ENCODE measurements at regions not wholly inside any gene's neighbourhood (a gene's known extent, or its start where the extent isn't known, plus 50 kb on each side); places are given as distances from the start of the nearest gene placed in this dataset.
"Not testable (repeated sequence)": the region's sequence is repeated elsewhere in the genome, so short reads cannot be mapped to it uniquely, and the experiment has no call there.

- not testable (repeated sequence) for H2BK120ac ChIP-seq (ENCODE audit: low read depth, low read length); H3K18ac ChIP-seq (ENCODE audit: low read length); H3K9me3 ChIP-seq (replicated peaks in 1 of 2; ENCODE audit: control insufficient read depth in 2 of 2, insufficient read depth in 1 of 2, low read depth in 1 of 2, low read length in 2 of 2); H2AFZ ChIP-seq (ENCODE audit: low read length); H3K9ac ChIP-seq (ENCODE audit: low read depth, low read length, poor library complexity); DNase-seq (ENCODE audit: low spot score); H2AK5ac ChIP-seq (ENCODE audit: low read depth, low read length); H3K23ac ChIP-seq (ENCODE audit: low read depth, low read length, poor library complexity); H3K79me1 ChIP-seq (ENCODE audit: low read depth, low read length); H3K27me3 ChIP-seq (ENCODE audit: control insufficient read depth in 3 of 3, insufficient read depth in 3 of 3, low read depth in 1 of 3, low read length in 3 of 3); H2BK5ac ChIP-seq (ENCODE audit: low read length); H2BK12ac ChIP-seq (ENCODE audit: low read length); H3K4ac ChIP-seq (ENCODE audit: low read length); H4K91ac ChIP-seq (ENCODE audit: low read depth, low read length, poor library complexity); H3K4me2 ChIP-seq (ENCODE audit: insufficient read depth, low read length, poor library complexity, severe bottlenecking); H3K27ac ChIP-seq (replicated peaks; ENCODE audit: low read length); H4K8ac ChIP-seq (ENCODE audit: low read depth, low read length); H3K14ac ChIP-seq (ENCODE audit: low read length); H3K4me1 ChIP-seq (ENCODE audit: control insufficient read depth in 2 of 2, insufficient read depth in 1 of 2, low read depth in 1 of 2, low read length in 2 of 2); H3K4me3 ChIP-seq (ENCODE audit: low read length in 2 of 2); H3K36me3 ChIP-seq (replicated peaks in 1 of 2; ENCODE audit: control insufficient read depth in 2 of 2, insufficient read depth in 2 of 2, low read length in 2 of 2); H2BK15ac ChIP-seq (ENCODE audit: low read length)
- WGBS, 2 donors (ENCODE audit: extremely low coverage in 2 of 2, insufficient read length in 2 of 2, insufficient replicate concordance in 1 of 2) = no CpG with 5 or more reads among the region's 1 CpG
Measured at GRCh38 chr6:50394139-50394538, 319.2 kb upstream of the TFAP2D start.

- no peak overlapping the region for H3K4ac ChIP-seq (ENCODE audit: low read length)
- no peak overlapping the region for H2AK5ac ChIP-seq (ENCODE audit: low read depth, low read length)
- H3K4me1 ChIP-seq (ENCODE audit: control insufficient read depth in 2 of 2, insufficient read depth in 1 of 2, low read depth in 1 of 2, low read length in 2 of 2) = no peaks in the 10 kb centered on the region
- no peaks in the 10 kb centered on the region for H3K27me3 ChIP-seq (ENCODE audit: control insufficient read depth in 3 of 3, insufficient read depth in 3 of 3, low read depth in 1 of 3, low read length in 3 of 3)
- H2AFZ ChIP-seq (ENCODE audit: low read length) = no peak overlapping the region
- H2BK120ac ChIP-seq (ENCODE audit: low read depth, low read length) = no peak overlapping the region
- H4K8ac ChIP-seq (ENCODE audit: low read depth, low read length) = no peak overlapping the region
- no peak overlapping the region for H3K23ac ChIP-seq (ENCODE audit: low read depth, low read length, poor library complexity)
- WGBS, 2 donors (ENCODE audit: extremely low coverage in 2 of 2, insufficient read length in 2 of 2, insufficient replicate concordance in 1 of 2) = no CpG with 5 or more reads among the region's 3 CpGs
- no peak overlapping the region for H3K4me3 ChIP-seq (ENCODE audit: low read length in 2 of 2)
- H3K9ac ChIP-seq (ENCODE audit: low read depth, low read length, poor library complexity) = no peak overlapping the region
- no peak overlapping the region for H2BK15ac ChIP-seq (ENCODE audit: low read length)
- no peaks in the 10 kb centered on the region for H3K9me3 ChIP-seq (replicated peaks in 1 of 2; ENCODE audit: control insufficient read depth in 2 of 2, insufficient read depth in 1 of 2, low read depth in 1 of 2, low read length in 2 of 2)
- H3K18ac ChIP-seq (ENCODE audit: low read length) = no peak overlapping the region
- no peak overlapping the region for H3K4me2 ChIP-seq (ENCODE audit: insufficient read depth, low read length, poor library complexity, severe bottlenecking)
- H3K36me3 ChIP-seq (replicated peaks in 1 of 2; ENCODE audit: control insufficient read depth in 2 of 2, insufficient read depth in 2 of 2, low read length in 2 of 2) = no peaks in the 10 kb centered on the region
- DNase-seq (ENCODE audit: low spot score) = no peak
- no peaks in the 10 kb centered on the region for H3K79me1 ChIP-seq (ENCODE audit: low read depth, low read length)
- no peak overlapping the region for H3K27ac ChIP-seq (replicated peaks; ENCODE audit: low read length)
- H3K14ac ChIP-seq (ENCODE audit: low read length) = no peak overlapping the region
- H2BK5ac ChIP-seq (ENCODE audit: low read length) = no peak overlapping the region
- no peak overlapping the region for H4K91ac ChIP-seq (ENCODE audit: low read depth, low read length, poor library complexity)
- H2BK12ac ChIP-seq (ENCODE audit: low read length) = no peak overlapping the region
Measured at GRCh38 chr6:50404643-50405042, 308.7 kb upstream of the TFAP2D start.

- no peak overlapping the region for H3K18ac ChIP-seq (ENCODE audit: low read length)
- WGBS, 2 donors (ENCODE audit: extremely low coverage in 2 of 2, insufficient read length in 2 of 2, insufficient replicate concordance in 1 of 2) = no CpG with 5 or more reads among the region's 1 CpG
- H3K23ac ChIP-seq (ENCODE audit: low read depth, low read length, poor library complexity) = no peak overlapping the region
- H3K4ac ChIP-seq (ENCODE audit: low read length) = no peak overlapping the region
- H2BK5ac ChIP-seq (ENCODE audit: low read length) = no peak overlapping the region
- no peaks in the 10 kb centered on the region for H3K36me3 ChIP-seq (replicated peaks in 1 of 2; ENCODE audit: control insufficient read depth in 2 of 2, insufficient read depth in 2 of 2, low read length in 2 of 2)
- H4K91ac ChIP-seq (ENCODE audit: low read depth, low read length, poor library complexity) = no peak overlapping the region
- H2AFZ ChIP-seq (ENCODE audit: low read length) = no peak overlapping the region
- H2BK15ac ChIP-seq (ENCODE audit: low read length) = no peak overlapping the region
- H3K9ac ChIP-seq (ENCODE audit: low read depth, low read length, poor library complexity) = no peak overlapping the region
- no peaks in the 10 kb centered on the region for H3K27me3 ChIP-seq (ENCODE audit: control insufficient read depth in 3 of 3, insufficient read depth in 3 of 3, low read depth in 1 of 3, low read length in 3 of 3)
- H3K14ac ChIP-seq (ENCODE audit: low read length) = no peak overlapping the region
- H2BK12ac ChIP-seq (ENCODE audit: low read length) = no peak overlapping the region
- H3K27ac ChIP-seq (replicated peaks; ENCODE audit: low read length) = peak overlapping the region; percentile 48
- peak; percentile 24 for DNase-seq (ENCODE audit: low spot score)
- H3K4me1 ChIP-seq (ENCODE audit: control insufficient read depth in 2 of 2, insufficient read depth in 1 of 2, low read depth in 1 of 2, low read length in 2 of 2) = no peaks in the 10 kb centered on the region
- no peak overlapping the region for H4K8ac ChIP-seq (ENCODE audit: low read depth, low read length)
- no peak overlapping the region for H2AK5ac ChIP-seq (ENCODE audit: low read depth, low read length)
- H3K4me3 ChIP-seq (ENCODE audit: low read length in 2 of 2) = no peak overlapping the region
- no peak overlapping the region for H3K4me2 ChIP-seq (ENCODE audit: insufficient read depth, low read length, poor library complexity, severe bottlenecking)
- H3K9me3 ChIP-seq (replicated peaks in 1 of 2; ENCODE audit: control insufficient read depth in 2 of 2, insufficient read depth in 1 of 2, low read depth in 1 of 2, low read length in 2 of 2) = no peaks in the 10 kb centered on the region
- no peak overlapping the region for H2BK120ac ChIP-seq (ENCODE audit: low read depth, low read length)
- no peaks in the 10 kb centered on the region for H3K79me1 ChIP-seq (ENCODE audit: low read depth, low read length)
Measured at GRCh38 chr6:50410579-50410978, 302.7 kb upstream of the TFAP2D start.

GRCh38 chr6:50421041-50421440, 292.3 kb upstream of the TFAP2D start:
- H2BK5ac ChIP-seq (ENCODE audit: low read length); H2AK5ac ChIP-seq (ENCODE audit: low read depth, low read length); H3K23ac ChIP-seq (ENCODE audit: low read depth, low read length, poor library complexity); H3K27ac ChIP-seq (replicated peaks; ENCODE audit: low read length); H3K4me2 ChIP-seq (ENCODE audit: insufficient read depth, low read length, poor library complexity, severe bottlenecking); H2BK12ac ChIP-seq (ENCODE audit: low read length); H4K8ac ChIP-seq (ENCODE audit: low read depth, low read length); H4K91ac ChIP-seq (ENCODE audit: low read depth, low read length, poor library complexity); H3K14ac ChIP-seq (ENCODE audit: low read length); H2AFZ ChIP-seq (ENCODE audit: low read length); H3K4me1 ChIP-seq (ENCODE audit: control insufficient read depth in 2 of 2, insufficient read depth in 1 of 2, low read depth in 1 of 2, low read length in 2 of 2); H3K9ac ChIP-seq (ENCODE audit: low read depth, low read length, poor library complexity); H3K9me3 ChIP-seq (replicated peaks in 1 of 2; ENCODE audit: control insufficient read depth in 2 of 2, insufficient read depth in 1 of 2, low read depth in 1 of 2, low read length in 2 of 2); H3K4ac ChIP-seq (ENCODE audit: low read length); H3K18ac ChIP-seq (ENCODE audit: low read length); H2BK120ac ChIP-seq (ENCODE audit: low read depth, low read length); H3K27me3 ChIP-seq (ENCODE audit: control insufficient read depth in 3 of 3, insufficient read depth in 3 of 3, low read depth in 1 of 3, low read length in 3 of 3); H2BK15ac ChIP-seq (ENCODE audit: low read length); H3K79me1 ChIP-seq (ENCODE audit: low read depth, low read length); H3K36me3 ChIP-seq (replicated peaks in 1 of 2; ENCODE audit: control insufficient read depth in 2 of 2, insufficient read depth in 2 of 2, low read length in 2 of 2); DNase-seq (ENCODE audit: low spot score); H3K4me3 ChIP-seq (ENCODE audit: low read length in 2 of 2): not testable (repeated sequence)
- WGBS, 2 donors (ENCODE audit: extremely low coverage in 2 of 2, insufficient read length in 2 of 2, insufficient replicate concordance in 1 of 2) = no CpG with 5 or more reads among the region's 8 CpGs

Measured in neuronal stem cell (in vitro differentiated cells).